Middle frontal gyrus (tissue), 1 donor: ENCODE measurements at regions not wholly inside any gene's neighbourhood (a gene's known extent, or its start where the extent isn't known, plus 50 kb on each side); places are given as distances from the start of the nearest gene placed in this dataset.

Experiments used
- DNase-seq: peaks from one replicate; pipeline ENCODE4 v3.0.0-alpha.2; 2015; ENCODE audit warnings: low spot score; ENCODE audit errors: extremely low spot score

DNA sequence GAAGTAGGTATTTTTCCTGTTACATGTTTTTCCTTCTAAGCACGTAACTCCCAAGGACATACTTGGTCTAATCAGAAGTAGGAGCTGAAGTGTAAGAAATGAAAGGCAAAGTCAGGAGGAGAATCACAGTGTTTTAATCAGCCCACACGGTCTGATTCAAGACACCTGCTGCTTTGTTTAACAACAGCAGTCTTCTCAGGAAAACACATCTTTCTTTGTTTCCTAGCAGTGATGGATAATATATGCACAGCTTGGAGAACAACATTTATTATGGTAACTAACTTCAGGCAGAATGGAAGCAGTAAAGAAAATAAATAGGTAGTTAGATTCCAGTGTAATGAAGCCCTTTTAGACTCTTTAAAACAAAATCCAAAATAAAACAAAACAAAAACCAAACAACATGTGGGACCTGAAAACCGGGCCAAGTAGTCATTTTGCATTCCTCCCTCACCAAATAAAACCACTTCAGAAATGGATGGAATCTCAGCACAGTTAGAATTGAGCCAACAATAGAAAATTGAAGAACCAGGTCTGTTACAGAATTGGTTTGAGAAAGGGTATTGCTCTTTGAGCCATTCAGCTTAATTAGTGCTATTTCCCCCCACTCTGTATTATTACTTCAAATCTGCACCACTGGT lies 61.1 kb upstream of the UGP2 start:
- DNase-seq: no peak

- DNase-seq: no peak
Observed at GRCh38 chr2:63784461-63784860, 57.2 kb upstream of the UGP2 start.

- no peak for DNase-seq
Observed at GRCh38 chr2:63785096-63785495, 56.6 kb upstream of the UGP2 start.

GRCh38 chr2:63786471-63786870 lies 55.2 kb upstream of the UGP2 start:
- DNase-seq: no peak

- DNase-seq: peak; percentile 35
Observed at GRCh38 chr2:63788071-63788470, 53.6 kb upstream of the UGP2 start.

DNA sequence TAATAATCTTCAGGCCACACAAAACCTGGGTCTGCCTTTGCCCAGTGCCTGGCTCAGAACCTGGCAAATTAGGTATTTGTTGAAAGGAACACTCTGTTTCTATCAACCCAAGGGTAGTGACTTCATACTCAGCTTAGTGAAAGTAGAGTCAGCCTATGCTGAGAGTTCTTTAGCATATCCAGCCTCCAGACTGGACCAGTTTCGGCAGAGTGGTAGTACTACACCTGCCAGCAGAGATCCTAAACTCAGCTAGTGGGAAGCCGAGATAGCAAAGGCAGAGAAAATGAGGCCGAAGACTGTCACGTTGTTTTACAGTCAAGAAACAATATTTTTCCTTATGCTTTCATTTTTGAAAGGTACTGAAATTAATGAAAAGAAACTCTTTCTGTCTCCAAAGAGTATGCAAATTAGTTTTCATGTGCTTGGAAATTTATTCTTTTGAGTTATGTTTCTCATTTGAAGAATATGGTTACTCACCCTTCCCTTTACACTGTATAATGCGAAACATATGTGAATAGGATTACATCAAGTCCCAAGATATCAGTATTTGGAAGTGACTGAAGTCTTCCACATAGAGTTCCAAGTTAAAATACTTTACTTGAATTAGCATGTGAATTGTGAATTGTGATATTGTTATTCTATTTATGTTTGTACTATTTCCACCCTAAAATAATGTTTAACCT lies 52.2 kb upstream of the UGP2 start:
- peak; percentile 22 for DNase-seq

GRCh38 chr2:63790491-63790890 lies 51.2 kb upstream of the UGP2 start:
- no peak for DNase-seq

GRCh38 chr2:63790906-63791305 lies 50.8 kb upstream of the UGP2 start:
- no peak for DNase-seq

DNA sequence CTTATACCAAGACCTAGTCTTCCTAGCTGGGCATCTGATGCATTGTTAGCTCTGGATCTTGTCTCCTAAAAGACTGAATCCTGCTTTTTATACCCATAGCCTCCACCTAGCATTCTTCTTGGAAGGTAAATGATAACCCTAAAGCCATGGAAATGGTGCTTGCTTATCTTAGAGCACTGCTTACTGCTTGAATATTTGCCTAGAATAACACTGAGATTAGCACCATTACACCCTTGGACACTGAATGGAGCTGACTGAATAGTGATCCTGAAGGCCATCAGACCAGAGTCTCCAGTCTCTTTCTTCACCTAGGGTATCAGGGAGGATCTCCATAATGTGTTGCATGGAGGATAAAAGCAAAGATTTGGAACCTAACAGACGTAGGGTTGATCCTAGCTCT lies 50.3 kb upstream of the UGP2 start:
- DNase-seq: no peak
